Right hindlimb (tissue), 1 donor: ENCODE measurements at regions not wholly inside any gene's neighbourhood (a gene's known extent, or its start where the extent isn't known, plus 50 kb on each side); places are given as distances from the start of the nearest gene placed in this dataset.
"Not testable (repeated sequence)": the region's sequence is repeated elsewhere in the genome, so short reads cannot be mapped to it uniquely, and the experiment has no call there.

ENCODE experiments used
- DNase-seq: peaks from one replicate; pipeline ENCODE4 v3.0.0-alpha.2; 2018

- not testable (repeated sequence) for DNase-seq
Measured at GRCh38 chr17:30638968-30639367, 161.8 kb downstream of the GOSR1 start.

GRCh38 chr17:30631651-30632050, 154.4 kb downstream of the GOSR1 start:
- DNase-seq = not testable (repeated sequence)

GRCh38 chr17:30625380-30625779, 148.2 kb downstream of the GOSR1 start:
- DNase-seq = not testable (repeated sequence)

GRCh38 chr17:30624180-30624579, 147.0 kb downstream of the GOSR1 start:
- not testable (repeated sequence) for DNase-seq

- DNase-seq = not testable (repeated sequence)
Measured at GRCh38 chr17:30609682-30610081, 132.5 kb downstream of the GOSR1 start.

- no peak for DNase-seq
Measured at GRCh38 chr17:30605523-30605922, 128.3 kb downstream of the GOSR1 start.

- no peak for DNase-seq
Measured at GRCh38 chr17:30605027-30605426, 127.8 kb downstream of the GOSR1 start.

- not testable (repeated sequence) for DNase-seq
Measured at GRCh38 chr17:30602396-30602795, 125.2 kb downstream of the GOSR1 start.

- not testable (repeated sequence) for DNase-seq
Measured at GRCh38 chr17:30601984-30602383, 124.8 kb downstream of the GOSR1 start.

GRCh38 chr17:30600830-30601494, 123.8 kb downstream of the GOSR1 start:
- DNase-seq = no peak

- DNase-seq = peak; percentile 87
Measured at GRCh38 chr17:30600060-30600829, 123.0 kb downstream of the GOSR1 start.

- no peak for DNase-seq
Measured at GRCh38 chr17:30599428-30600059, 122.3 kb downstream of the GOSR1 start.

GRCh38 chr17:30597776-30598288, 120.6 kb downstream of the GOSR1 start:
- DNase-seq = no peak

- DNase-seq = not testable (repeated sequence)
Measured at GRCh38 chr17:30596948-30597775, 120.0 kb downstream of the GOSR1 start.

GRCh38 chr17:30594953-30595371, 117.8 kb downstream of the GOSR1 start:
- DNase-seq = not testable (repeated sequence)

- DNase-seq = no peak
Measured at GRCh38 chr17:30594223-30594952, 117.2 kb downstream of the GOSR1 start.

- DNase-seq = no peak
Measured at GRCh38 chr17:30590081-30590733, 113.0 kb downstream of the GOSR1 start.

GRCh38 chr17:30589431-30589830, 112.2 kb downstream of the GOSR1 start:
- no peak for DNase-seq

- DNase-seq = no peak
Measured at GRCh38 chr17:30588798-30589247, 111.6 kb downstream of the GOSR1 start.

GRCh38 chr17:30586818-30587595, 109.8 kb downstream of the GOSR1 start:
- DNase-seq = no peak
